Neural cell (in vitro differentiated cells): ENCODE measurements at regions not wholly inside any gene's neighbourhood (a gene's known extent, or its start where the extent isn't known, plus 50 kb on each side); places are given as distances from the start of the nearest gene placed in this dataset.

ENCODE experiments used
- EP300 ChIP-seq: fragments of 450-650 bp; conservative IDR thresholded peaks from 2 replicates; pipeline ENCODE4 v1.6.1; 2014; ENCODE audit warnings: antibody characterized with exemption, mild to moderate bottlenecking, moderate library complexity; ENCODE audit not compliant: poor library complexity, severe bottlenecking
- POLR2AphosphoS5 ChIP-seq: IDR thresholded peaks from 2 replicates; pipeline ENCODE4 v1.6.1; 2012
- TF ChIP-seq, protein P1 (sequence below): fragments of 450-650 bp; IDR thresholded peaks from 2 replicates; pipeline ENCODE4 v1.5.1; 2014; ENCODE audit warnings: antibody characterized with exemption, mild to moderate bottlenecking, moderate library complexity; ENCODE audit not compliant: poor library complexity, severe bottlenecking

DNA sequence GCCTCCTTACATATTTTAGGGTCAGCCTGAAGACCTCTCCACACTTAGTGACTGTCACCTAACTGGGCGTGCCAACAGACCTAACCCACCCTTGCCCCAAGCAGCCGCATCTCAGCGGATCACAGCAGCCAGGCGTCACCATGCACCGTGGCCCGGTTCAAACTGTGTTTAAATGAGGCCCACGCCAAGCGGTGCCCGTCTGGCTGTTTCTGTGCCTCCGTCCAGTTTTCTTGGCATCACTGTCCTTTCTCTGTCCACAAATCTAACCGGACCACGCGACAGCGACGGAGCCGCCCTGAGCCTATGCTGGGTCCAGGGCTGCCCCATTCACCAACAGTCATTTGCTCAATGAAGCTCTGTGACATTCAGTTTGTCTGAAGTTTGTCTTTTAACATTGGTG is 393.3 kb downstream of the THBS2 start:
- TF ChIP-seq, protein P1, sequence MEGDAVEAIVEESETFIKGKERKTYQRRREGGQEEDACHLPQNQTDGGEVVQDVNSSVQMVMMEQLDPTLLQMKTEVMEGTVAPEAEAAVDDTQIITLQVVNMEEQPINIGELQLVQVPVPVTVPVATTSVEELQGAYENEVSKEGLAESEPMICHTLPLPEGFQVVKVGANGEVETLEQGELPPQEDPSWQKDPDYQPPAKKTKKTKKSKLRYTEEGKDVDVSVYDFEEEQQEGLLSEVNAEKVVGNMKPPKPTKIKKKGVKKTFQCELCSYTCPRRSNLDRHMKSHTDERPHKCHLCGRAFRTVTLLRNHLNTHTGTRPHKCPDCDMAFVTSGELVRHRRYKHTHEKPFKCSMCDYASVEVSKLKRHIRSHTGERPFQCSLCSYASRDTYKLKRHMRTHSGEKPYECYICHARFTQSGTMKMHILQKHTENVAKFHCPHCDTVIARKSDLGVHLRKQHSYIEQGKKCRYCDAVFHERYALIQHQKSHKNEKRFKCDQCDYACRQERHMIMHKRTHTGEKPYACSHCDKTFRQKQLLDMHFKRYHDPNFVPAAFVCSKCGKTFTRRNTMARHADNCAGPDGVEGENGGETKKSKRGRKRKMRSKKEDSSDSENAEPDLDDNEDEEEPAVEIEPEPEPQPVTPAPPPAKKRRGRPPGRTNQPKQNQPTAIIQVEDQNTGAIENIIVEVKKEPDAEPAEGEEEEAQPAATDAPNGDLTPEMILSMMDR, result no peak
- TF ChIP-seq POLR2AphosphoS5 (no peak), EP300 (no peak)
